Stimulated activated CD4-positive, alpha-beta T cell treated with anti-CD3 and anti-CD28 coated beads, Interleukin-12 subunit alpha, Interleukin-12 subunit beta, amount 100 ng/mL, for 4 hours (primary cell): ENCODE measurements at regions not wholly inside any gene's neighbourhood (a gene's known extent, or its start where the extent isn't known, plus 50 kb on each side); places are given as distances from the start of the nearest gene placed in this dataset.

ENCODE experiments used
- DNase-seq: peaks from one replicate; pipeline ENCODE4 v3.0.0-alpha.2; 2020

- DNase-seq: no peak
These were observed 787.6 kb downstream of the USP25 start for GRCh38 chr21:16517383-16517782.

GRCh38 chr21:16519036-16519435, 789.3 kb downstream of the USP25 start:
- no peak for DNase-seq

GRCh38 chr21:16519644-16520043, 789.9 kb downstream of the USP25 start:
- DNase-seq: no peak

- no peak for DNase-seq
These were observed 792.8 kb downstream of the USP25 start for GRCh38 chr21:16522548-16522947.

GRCh38 chr21:16530656-16531055, 800.9 kb downstream of the USP25 start:
- DNase-seq: no peak

GRCh38 chr21:16532840-16533239, 803.1 kb downstream of the USP25 start:
- no peak for DNase-seq

GRCh38 chr21:16533692-16534407, 804.1 kb downstream of the USP25 start:
- DNase-seq: no peak

- DNase-seq: no peak
These were observed 804.8 kb downstream of the USP25 start for GRCh38 chr21:16534408-16535101.

GRCh38 chr21:16535102-16535422, 805.3 kb downstream of the USP25 start:
- DNase-seq: no peak

- DNase-seq: no peak
These were observed 805.8 kb downstream of the USP25 start for GRCh38 chr21:16535626-16536025.

GRCh38 chr21:16536140-16536539, 806.4 kb downstream of the USP25 start:
- DNase-seq: no peak

- DNase-seq: no peak
These were observed 807.1 kb downstream of the USP25 start for GRCh38 chr21:16536643-16537434.

GRCh38 chr21:16537501-16537900, 807.7 kb downstream of the USP25 start:
- DNase-seq: no peak

GRCh38 chr21:16538405-16538804, 808.6 kb downstream of the USP25 start:
- no peak for DNase-seq

GRCh38 chr21:16538936-16539440, 809.2 kb downstream of the USP25 start:
- DNase-seq: no peak

GRCh38 chr21:16540966-16541727, 811.4 kb downstream of the USP25 start:
- DNase-seq: no peak

- no peak for DNase-seq
These were observed 820.3 kb downstream of the USP25 start for GRCh38 chr21:16550118-16550517.

GRCh38 chr21:16550917-16551741, 821.3 kb downstream of the USP25 start:
- DNase-seq: no peak

GRCh38 chr21:16552880-16553279, 823.1 kb downstream of the USP25 start:
- DNase-seq: no peak

GRCh38 chr21:16554503-16554902, 824.7 kb downstream of the USP25 start:
- DNase-seq: no peak

GRCh38 chr21:16563116-16563515, 833.3 kb downstream of the USP25 start:
- DNase-seq: no peak

GRCh38 chr21:16563795-16564194, 834.0 kb downstream of the USP25 start:
- DNase-seq: no peak
